IgD-negative memory B cell (primary cell): ENCODE measurements at regions not wholly inside any gene's neighbourhood (a gene's known extent, or its start where the extent isn't known, plus 50 kb on each side); places are given as distances from the start of the nearest gene placed in this dataset.

ENCODE experiments used
- H3K27ac Mint-ChIP-seq, 3 donors: one replicate each; pipeline ENCODE4 v1.8.0; 2020 to 2022; ENCODE audit warnings: mild to moderate bottlenecking in 3 of 3, mixed read lengths in 3 of 3, moderate library complexity in 1 of 3
- H3K27me3 Mint-ChIP-seq: one replicate; pipeline ENCODE4 v1.8.0; 2021; ENCODE audit warnings: mixed read lengths
- H3K36me3 Mint-ChIP-seq: one replicate; pipeline ENCODE4 v1.8.0; 2020; ENCODE audit warnings: mild to moderate bottlenecking, mixed read lengths
- H3K4me1 Mint-ChIP-seq, 3 donors: one replicate each; pipeline ENCODE4 v1.8.0; 2020 to 2022; ENCODE audit warnings: mixed read lengths in 3 of 3, mild to moderate bottlenecking in 1 of 3
- H3K4me3 Mint-ChIP-seq, 4 donors: one replicate each; pipeline ENCODE4 v1.8.0; 2020 to 2022; ENCODE audit warnings: mild to moderate bottlenecking in 4 of 4, mixed read lengths in 4 of 4, moderate library complexity in 3 of 4
- H3K9me3 Mint-ChIP-seq, 3 donors: one replicate each; pipeline ENCODE4 v1.8.0; 2020 to 2021; ENCODE audit warnings: mixed read lengths in 3 of 3, mild to moderate bottlenecking in 1 of 3

DNA sequence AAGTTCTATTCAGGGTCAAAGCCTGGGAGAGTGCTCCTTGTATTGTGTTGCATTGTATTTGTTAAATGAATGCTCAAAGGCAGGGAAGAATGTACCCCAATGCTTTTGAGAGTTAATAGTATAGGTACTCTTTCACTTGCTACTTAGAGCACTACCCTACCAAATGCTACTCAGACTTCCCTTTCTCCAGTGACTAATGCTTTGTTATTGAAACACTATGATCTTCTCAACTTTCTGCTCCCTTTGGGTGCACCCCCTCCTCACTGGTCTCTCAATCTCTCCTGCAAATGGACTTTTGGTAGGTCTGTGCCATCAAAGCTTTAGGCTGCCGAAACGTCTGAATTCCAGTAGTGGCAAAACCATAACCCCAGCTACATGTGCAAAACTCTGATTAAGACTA, 177.7 kb upstream of the AHR start:
- no peak overlapping the region for H3K27ac Mint-ChIP-seq
- H3K4me1 Mint-ChIP-seq: peaks cover 6 to 10% (median 10%) of the 10 kb centered on the region in 3 donors
- no peaks in the 10 kb centered on the region for H3K36me3 Mint-ChIP-seq
- H3K4me3 Mint-ChIP-seq: no peak overlapping the region
- no peaks in the 10 kb centered on the region for H3K27me3 Mint-ChIP-seq
- peaks cover 0 to 2% (median 0%) of the 10 kb centered on the region in 3 donors for H3K9me3 Mint-ChIP-seq

DNA sequence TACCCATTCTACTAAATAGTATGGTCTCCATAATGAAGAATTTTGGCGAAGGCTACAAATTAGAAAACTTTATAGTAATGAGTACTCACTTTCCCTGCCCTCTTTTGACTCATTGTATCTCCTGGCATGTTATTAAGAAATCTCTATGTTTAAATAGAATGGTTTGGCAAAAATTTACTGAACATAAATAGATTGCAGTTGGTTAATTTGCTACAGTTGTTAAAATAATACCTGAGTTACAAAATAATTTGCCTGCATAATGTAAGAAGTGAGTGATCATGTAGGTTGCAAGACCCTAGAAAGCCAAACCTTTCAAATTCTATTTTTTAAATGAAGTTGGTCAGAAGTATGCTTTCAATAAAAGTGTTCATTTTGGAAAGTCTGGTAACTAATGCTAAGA, 176.8 kb upstream of the AHR start:
- H3K27ac Mint-ChIP-seq: no peak overlapping the region
- no peak overlapping the region for H3K4me3 Mint-ChIP-seq
- H3K27me3 Mint-ChIP-seq: no peaks in the 10 kb centered on the region
- peaks cover 0 to 2% (median 0%) of the 10 kb centered on the region in 3 donors for H3K9me3 Mint-ChIP-seq
- peaks cover 7 to 15% (median 15%) of the 10 kb centered on the region in 3 donors for H3K4me1 Mint-ChIP-seq
- no peaks in the 10 kb centered on the region for H3K36me3 Mint-ChIP-seq

DNA sequence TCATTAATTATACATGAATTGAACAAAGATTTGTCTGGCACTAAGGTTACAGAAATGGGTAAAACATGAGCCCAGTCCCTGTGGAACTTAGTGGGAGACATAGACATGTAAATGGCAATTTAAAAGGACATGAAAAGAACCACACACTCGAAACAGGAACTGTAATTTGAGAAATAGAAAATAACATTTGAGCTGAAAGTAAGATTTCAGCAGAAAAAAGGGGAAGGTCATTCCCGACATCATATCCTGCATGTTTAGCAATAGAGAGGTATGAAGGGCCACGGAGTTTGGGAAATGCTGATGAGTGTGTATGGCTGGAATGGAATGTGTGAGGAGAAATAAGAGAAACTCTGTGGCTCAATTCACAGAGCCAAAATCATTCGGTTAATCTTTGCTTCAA, 175.4 kb upstream of the AHR start:
- no peaks in the 10 kb centered on the region for H3K36me3 Mint-ChIP-seq
- H3K27me3 Mint-ChIP-seq: no peaks in the 10 kb centered on the region
- peak overlapping the region in 2 of 4 donors; percentile 69 to 79 for H3K4me3 Mint-ChIP-seq
- H3K4me1 Mint-ChIP-seq: peaks cover 11 to 18% (median 16%) of the 10 kb centered on the region in 3 donors
- H3K27ac Mint-ChIP-seq: no peak overlapping the region
- no peaks in the 10 kb centered on the region for H3K9me3 Mint-ChIP-seq

DNA sequence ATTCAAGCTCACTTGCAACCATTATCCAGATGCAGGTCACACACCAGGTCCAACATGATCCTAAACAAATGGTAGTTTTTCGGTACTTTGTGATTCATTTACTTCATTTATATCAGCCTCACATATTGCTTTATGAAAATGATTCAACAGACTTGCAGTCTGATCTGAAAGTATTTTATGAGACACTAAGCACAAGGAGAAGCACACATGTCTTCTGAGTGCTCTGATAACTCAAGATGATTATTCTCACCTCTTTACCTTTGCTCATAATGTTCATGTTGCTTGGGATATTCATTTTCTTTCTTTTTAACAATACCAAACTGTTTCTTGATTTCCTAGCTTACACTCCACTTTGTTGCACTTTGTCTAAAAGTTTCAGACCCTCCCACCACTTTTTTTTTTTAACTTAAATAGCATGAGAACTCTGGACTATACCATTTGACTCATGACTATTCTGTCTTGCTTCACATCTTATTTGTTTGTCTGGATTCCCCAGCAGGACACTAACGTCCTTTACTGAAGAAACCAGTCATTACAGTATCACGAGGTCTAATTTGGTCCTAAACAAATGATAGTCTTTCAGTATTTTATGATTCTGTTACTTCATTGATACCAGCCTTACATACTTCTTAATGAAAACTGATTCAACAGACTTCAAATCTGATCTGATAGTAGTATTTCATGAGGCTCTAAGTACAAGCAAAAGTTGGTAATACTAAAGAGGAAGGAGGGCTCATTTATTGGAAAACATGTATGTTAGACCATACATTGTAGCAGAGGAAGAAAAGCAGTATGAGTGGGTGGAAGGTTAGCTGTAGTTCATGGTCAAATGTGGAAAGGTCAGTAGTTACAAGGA, 171.8 kb upstream of the AHR start:
- Mint-ChIP-seq H3K9me3 (no peaks in the 10 kb centered on the region), H3K4me3 (no peak overlapping the region), H3K27me3 (no peaks in the 10 kb centered on the region), H3K36me3 (no peaks in the 10 kb centered on the region), H3K4me1 (peaks cover 16 to 24% (median 17%) of the 10 kb centered on the region in 3 donors), H3K27ac (peak overlapping the region in 1 of 3 donors; percentile 12)

DNA sequence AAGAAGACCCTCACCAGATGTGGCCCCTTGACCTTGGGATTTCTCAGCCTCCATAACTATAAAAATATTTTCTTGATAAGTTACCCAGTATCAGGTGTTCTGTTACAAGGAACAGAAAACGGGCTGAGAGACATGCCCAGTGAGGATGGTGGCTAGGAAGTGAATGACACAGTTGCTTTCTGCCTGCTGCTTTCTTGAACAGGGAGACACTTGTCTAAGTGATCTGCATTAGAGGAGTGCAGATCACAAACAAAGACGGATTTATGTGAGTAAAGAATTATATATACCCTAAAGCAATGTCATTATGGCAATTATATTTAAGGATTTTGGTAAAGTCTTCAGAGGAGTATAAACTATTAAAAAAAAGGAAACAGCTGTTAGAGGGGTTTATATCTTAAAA, 169.2 kb upstream of the AHR start:
- no peak overlapping the region for H3K4me3 Mint-ChIP-seq
- H3K9me3 Mint-ChIP-seq: no peaks in the 10 kb centered on the region
- no peak overlapping the region for H3K27ac Mint-ChIP-seq
- no peaks in the 10 kb centered on the region for H3K27me3 Mint-ChIP-seq
- H3K36me3 Mint-ChIP-seq: no peaks in the 10 kb centered on the region
- H3K4me1 Mint-ChIP-seq: peaks cover 10 to 14% (median 12%) of the 10 kb centered on the region in 3 donors

DNA sequence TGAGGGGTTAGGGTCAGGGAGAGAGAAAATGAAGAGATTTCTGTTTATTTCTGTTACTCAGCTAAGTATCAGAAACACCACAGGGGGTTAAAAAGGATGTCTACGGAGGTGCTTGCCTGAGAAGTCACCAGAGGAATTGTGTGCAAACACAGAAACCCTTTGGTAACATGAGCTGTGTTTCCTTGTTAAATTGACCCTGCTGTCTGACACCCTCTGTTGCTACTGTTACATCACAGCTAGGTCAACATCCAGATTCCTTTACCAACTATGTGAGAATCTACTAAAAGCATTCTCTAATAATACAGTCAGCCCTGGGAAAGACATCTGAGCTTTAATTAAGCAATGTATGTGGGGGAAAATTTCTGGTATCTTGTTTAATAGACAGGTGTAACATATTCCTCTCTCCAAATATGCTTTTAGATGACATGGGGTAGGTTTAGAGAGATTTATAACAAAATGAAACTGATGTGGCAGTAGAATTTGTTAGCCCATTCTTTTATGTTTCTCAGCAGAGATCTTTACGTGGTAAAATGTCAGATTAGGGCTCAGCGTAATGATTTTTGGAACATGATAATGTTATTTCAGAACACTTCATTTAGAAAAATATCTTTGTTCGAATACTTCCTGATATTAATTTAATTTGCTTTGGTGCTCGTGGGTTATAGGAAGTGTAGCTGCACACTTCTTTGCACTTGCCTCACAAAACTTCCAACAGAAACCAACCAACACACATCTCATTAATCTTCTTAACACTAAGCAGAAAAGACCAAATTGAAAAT, 168.0 kb upstream of the AHR start:
- peaks cover 10 to 18% (median 14%) of the 10 kb centered on the region in 3 donors for H3K4me1 Mint-ChIP-seq
- no peak overlapping the region for H3K27ac Mint-ChIP-seq
- H3K36me3 Mint-ChIP-seq: peaks cover 2% of the 10 kb centered on the region
- H3K27me3 Mint-ChIP-seq: no peaks in the 10 kb centered on the region
- peak overlapping the region in 1 of 4 donors; percentile 10 for H3K4me3 Mint-ChIP-seq
- H3K9me3 Mint-ChIP-seq: no peaks in the 10 kb centered on the region

DNA sequence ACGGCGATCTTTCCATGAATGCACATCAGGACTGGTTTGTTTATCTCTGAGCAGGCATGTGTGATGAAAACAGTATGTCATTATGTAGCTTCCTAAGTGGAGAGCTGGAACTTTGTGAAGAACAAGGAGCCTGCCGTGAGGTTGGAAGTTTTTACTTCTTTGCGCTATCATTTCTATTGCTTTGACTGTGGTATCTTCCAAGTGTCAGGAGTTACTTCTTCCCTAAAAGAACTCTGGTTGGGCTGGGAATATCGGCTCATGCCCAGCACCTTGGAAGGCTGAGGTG, 167.4 kb upstream of the AHR start:
- Mint-ChIP-seq H3K36me3 (peaks cover 2% of the 10 kb centered on the region), H3K27ac (no peak overlapping the region), H3K4me3 (peak overlapping the region in 1 of 4 donors; percentile 10), H3K4me1 (peaks cover 9 to 15% (median 10%) of the 10 kb centered on the region in 3 donors), H3K9me3 (no peaks in the 10 kb centered on the region), H3K27me3 (no peaks in the 10 kb centered on the region)

DNA sequence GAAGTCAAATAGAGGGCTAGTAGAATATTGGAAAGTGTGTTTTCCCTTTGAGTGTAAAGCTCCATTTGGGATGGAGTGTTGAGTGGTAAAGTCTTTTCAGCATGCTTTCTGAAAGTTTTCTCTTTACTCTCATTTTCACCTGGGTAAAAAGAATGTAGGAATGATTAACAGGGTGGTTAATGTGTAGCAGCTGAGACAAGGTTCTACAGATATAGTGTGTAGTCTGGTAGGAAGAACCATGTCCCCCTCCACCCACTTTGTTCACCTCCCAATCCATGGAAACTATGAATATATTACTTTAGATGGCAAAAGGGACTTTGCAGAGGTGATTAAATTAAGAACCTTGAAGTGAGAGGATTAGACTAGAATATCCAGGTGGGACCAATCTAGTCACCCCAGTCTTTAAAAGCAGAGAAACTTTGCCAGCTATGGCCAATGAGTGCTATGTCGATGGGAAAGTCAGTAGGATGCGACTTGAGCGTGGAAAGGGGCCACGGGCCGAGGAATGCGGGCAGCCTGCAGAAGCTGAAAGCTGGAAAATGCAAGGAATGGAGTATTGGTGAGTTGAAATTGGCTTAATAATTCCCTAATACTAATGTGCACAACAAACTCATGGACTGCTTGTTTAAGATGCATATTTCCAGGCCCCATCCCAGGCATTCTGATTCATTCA, 166.3 kb upstream of the AHR start:
- Mint-ChIP-seq H3K27me3 (no peaks in the 10 kb centered on the region), H3K36me3 (peaks cover 2% of the 10 kb centered on the region), H3K27ac (no peak overlapping the region), H3K4me1 (peaks cover 5 to 10% (median 6%) of the 10 kb centered on the region in 3 donors), H3K4me3 (no peak overlapping the region), H3K9me3 (no peaks in the 10 kb centered on the region)

DNA sequence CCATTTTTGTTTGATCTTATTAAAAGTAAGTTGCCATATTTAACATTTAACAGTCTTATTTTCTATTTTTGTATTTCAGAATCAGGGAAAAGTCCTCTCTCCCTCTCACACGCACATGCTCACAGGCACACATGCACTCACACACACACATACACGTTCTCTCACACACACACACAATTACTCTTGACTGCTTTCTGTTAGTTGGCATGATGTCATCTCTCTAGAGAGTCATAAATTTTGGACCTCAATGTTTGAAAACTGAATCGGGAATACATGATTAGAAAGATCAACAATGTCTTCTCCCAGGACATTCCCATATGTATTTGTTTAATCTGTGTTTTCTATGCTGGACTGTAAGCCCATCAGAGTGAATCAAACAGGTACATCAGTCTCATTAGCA, 165.7 kb upstream of the AHR start:
- Mint-ChIP-seq H3K4me3 (no peak overlapping the region), H3K4me1 (peaks cover 5 to 10% (median 6%) of the 10 kb centered on the region in 3 donors), H3K27me3 (no peaks in the 10 kb centered on the region), H3K27ac (no peak overlapping the region), H3K9me3 (no peaks in the 10 kb centered on the region), H3K36me3 (peaks cover 2% of the 10 kb centered on the region)

DNA sequence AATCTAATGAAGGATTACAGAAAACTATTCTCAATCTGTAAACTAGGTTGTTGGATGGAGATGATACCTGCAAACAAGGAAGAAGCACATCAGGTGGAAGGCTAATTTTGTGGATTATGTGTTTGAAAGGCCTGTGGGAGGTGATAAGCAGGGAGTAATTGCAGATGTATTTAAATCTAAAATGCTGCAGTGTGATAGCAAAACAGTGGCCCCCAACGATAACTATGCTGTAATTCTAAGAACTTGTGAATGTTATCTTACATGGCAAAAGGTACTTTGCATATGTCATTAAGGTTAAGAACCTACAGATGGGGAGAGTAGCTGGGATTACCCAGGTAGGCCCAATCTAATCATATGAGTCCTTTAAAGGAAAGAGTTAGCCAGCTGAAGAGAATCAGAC, 164.5 kb upstream of the AHR start:
- Mint-ChIP-seq H3K36me3 (peaks cover 2% of the 10 kb centered on the region), H3K27ac (no peak overlapping the region), H3K27me3 (no peaks in the 10 kb centered on the region), H3K4me1 (peaks cover 5 to 10% (median 6%) of the 10 kb centered on the region in 3 donors), H3K4me3 (peak overlapping the region in 1 of 4 donors; percentile 43), H3K9me3 (no peaks in the 10 kb centered on the region)

DNA sequence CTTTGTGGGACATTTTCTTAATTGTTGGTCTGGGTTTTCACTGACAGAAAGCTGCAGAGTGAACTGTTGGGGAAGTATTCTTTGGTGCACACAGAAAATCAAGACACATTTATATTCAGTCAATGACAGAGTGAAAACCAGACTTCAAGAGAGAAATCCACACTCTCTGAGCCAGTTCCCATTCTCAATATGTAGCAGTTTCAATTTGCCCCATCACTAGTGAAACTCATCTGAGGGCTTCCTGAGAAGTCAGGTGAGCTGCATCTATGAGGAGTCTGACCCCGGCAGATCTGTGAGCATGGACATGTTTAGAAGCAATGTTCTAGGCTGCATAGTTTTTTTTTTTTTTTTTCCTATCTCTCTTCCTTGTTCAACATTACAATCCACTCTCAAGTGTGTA, 163.7 kb upstream of the AHR start:
- H3K4me1 Mint-ChIP-seq: peaks cover 5 to 10% (median 6%) of the 10 kb centered on the region in 3 donors
- no peaks in the 10 kb centered on the region for H3K9me3 Mint-ChIP-seq
- H3K27me3 Mint-ChIP-seq: no peaks in the 10 kb centered on the region
- H3K36me3 Mint-ChIP-seq: peaks cover 2% of the 10 kb centered on the region
- no peak overlapping the region for H3K4me3 Mint-ChIP-seq
- no peak overlapping the region for H3K27ac Mint-ChIP-seq

DNA sequence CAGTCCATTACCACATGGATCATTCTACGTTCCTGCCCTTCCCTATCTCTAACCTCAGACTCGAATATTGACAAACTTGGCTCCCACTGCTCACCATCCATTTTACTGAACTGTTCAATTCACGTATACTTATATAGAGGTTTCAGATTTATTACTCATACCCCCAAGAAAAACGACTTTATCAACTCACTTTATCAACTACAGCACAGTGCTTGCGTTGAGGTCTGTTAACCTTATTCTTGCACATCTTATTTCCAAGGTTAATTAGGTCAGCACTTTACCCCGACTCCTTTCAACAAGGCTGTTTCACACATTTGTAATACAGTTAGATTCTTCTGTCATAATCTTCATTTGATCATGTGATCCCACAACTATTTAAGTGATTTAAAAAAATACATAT, 162.3 kb upstream of the AHR start:
- Mint-ChIP-seq H3K4me3 (no peak overlapping the region), H3K36me3 (peaks cover 2% of the 10 kb centered on the region), H3K4me1 (peaks cover 0 to 5% (median 4%) of the 10 kb centered on the region in 3 donors), H3K27me3 (no peaks in the 10 kb centered on the region), H3K27ac (no peak overlapping the region), H3K9me3 (no peaks in the 10 kb centered on the region)

DNA sequence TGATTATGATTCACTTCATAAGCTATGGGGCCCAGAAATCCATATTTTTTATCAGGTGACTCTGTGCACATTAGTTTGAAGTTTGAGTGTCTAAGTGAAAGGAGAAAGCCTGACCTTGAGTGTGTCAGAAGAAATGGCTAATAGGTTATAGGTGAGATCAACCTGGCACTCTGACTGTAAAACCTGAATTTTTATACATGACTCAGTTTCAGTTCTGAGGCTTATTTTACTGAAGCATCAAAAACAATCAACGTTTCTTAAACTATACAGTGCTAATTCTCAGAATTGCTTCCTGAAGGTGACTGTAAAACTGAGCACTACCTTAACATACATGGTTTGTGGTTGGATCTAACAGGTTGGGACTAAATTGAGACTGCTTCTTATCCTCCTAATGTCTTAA, 159.4 kb upstream of the AHR start:
- H3K27ac Mint-ChIP-seq: no peak overlapping the region
- peaks cover 11 to 14% (median 14%) of the 10 kb centered on the region in 3 donors for H3K4me1 Mint-ChIP-seq
- H3K4me3 Mint-ChIP-seq: no peak overlapping the region
- H3K36me3 Mint-ChIP-seq: peaks cover 2% of the 10 kb centered on the region
- no peaks in the 10 kb centered on the region for H3K9me3 Mint-ChIP-seq
- H3K27me3 Mint-ChIP-seq: no peaks in the 10 kb centered on the region

DNA sequence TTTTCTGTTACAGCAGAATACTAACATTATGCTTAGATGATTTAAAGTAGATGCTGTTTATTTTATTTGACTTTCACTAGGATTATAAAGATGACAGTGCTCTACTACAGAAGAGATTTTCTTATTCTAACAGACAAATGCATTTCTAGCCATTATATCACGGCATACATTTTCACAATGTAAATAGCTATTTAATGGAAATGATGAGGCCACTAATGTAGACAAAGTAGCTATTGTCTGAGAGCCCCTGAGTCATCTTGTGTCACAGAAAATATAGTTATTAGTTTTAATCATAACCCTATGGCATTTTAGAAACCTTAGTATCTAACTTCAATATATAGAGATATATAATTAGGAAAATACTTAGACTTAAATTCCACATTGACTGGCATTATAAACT, 158.0 kb upstream of the AHR start:
- Mint-ChIP-seq H3K27me3 (no peaks in the 10 kb centered on the region), H3K4me3 (no peak overlapping the region)

More for the DNA sequence above, 158.0 kb upstream of the AHR start:
- no peaks in the 10 kb centered on the region for H3K9me3 Mint-ChIP-seq
- H3K4me1 Mint-ChIP-seq: peaks cover 10 to 22% (median 13%) of the 10 kb centered on the region in 3 donors
- no peak overlapping the region for H3K27ac Mint-ChIP-seq
- H3K36me3 Mint-ChIP-seq: no peaks in the 10 kb centered on the region
